ENCODE measurements at regions not wholly inside any gene's neighbourhood (a gene's known extent, or its start where the extent isn't known, plus 50 kb on each side); places are given as distances from the start of the nearest gene placed in this dataset.

DNA sequence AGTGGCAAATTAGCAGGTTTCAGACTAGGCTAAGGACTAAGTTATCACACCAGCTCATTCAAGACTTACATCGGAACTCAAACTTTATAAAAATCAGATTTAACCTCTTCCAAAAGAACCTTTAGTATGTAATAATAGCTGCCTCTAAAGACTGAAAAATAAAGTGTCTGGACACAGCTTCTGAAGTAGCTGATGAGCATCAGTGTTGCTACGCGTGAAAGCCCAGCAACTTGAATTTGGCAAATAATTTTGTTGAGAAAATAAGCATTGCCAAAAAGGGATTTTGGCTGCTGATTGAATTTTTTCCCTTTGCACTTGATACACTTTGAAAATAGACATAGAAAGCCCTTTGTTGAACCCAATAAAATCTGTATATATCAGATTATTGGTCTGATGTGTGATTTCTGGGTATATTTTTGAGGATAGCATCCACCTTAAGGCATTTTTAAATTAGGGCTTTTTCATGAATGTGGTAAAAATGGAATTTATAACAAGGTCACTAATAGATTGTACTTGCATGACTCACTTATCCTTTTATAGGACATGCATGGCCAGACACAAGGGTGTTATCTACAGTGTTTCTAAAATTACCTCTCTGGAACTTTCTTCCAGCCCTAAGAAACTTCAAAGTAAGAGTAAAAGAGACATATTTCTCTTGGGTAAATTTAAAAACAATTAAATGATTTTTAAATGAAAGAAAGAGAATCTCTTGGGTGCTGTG lies 350.4 kb downstream of the TENT5A start:
- TF ChIP-seq, protein P1, sequence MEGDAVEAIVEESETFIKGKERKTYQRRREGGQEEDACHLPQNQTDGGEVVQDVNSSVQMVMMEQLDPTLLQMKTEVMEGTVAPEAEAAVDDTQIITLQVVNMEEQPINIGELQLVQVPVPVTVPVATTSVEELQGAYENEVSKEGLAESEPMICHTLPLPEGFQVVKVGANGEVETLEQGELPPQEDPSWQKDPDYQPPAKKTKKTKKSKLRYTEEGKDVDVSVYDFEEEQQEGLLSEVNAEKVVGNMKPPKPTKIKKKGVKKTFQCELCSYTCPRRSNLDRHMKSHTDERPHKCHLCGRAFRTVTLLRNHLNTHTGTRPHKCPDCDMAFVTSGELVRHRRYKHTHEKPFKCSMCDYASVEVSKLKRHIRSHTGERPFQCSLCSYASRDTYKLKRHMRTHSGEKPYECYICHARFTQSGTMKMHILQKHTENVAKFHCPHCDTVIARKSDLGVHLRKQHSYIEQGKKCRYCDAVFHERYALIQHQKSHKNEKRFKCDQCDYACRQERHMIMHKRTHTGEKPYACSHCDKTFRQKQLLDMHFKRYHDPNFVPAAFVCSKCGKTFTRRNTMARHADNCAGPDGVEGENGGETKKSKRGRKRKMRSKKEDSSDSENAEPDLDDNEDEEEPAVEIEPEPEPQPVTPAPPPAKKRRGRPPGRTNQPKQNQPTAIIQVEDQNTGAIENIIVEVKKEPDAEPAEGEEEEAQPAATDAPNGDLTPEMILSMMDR (IDR thresholded peaks at IDR 0.05) = no peak
- TF ChIP-seq POLR2AphosphoS5 (IDR thresholded peaks at IDR 0.05; ENCODE audit: low read depth, low read length) = no peak
- no peak for TF ChIP-seq SIN3A (IDR thresholded peaks at IDR 0.05; ENCODE audit: borderline replicate concordance, insufficient read depth, low read depth, low read length)
- TF ChIP-seq, protein P2, sequence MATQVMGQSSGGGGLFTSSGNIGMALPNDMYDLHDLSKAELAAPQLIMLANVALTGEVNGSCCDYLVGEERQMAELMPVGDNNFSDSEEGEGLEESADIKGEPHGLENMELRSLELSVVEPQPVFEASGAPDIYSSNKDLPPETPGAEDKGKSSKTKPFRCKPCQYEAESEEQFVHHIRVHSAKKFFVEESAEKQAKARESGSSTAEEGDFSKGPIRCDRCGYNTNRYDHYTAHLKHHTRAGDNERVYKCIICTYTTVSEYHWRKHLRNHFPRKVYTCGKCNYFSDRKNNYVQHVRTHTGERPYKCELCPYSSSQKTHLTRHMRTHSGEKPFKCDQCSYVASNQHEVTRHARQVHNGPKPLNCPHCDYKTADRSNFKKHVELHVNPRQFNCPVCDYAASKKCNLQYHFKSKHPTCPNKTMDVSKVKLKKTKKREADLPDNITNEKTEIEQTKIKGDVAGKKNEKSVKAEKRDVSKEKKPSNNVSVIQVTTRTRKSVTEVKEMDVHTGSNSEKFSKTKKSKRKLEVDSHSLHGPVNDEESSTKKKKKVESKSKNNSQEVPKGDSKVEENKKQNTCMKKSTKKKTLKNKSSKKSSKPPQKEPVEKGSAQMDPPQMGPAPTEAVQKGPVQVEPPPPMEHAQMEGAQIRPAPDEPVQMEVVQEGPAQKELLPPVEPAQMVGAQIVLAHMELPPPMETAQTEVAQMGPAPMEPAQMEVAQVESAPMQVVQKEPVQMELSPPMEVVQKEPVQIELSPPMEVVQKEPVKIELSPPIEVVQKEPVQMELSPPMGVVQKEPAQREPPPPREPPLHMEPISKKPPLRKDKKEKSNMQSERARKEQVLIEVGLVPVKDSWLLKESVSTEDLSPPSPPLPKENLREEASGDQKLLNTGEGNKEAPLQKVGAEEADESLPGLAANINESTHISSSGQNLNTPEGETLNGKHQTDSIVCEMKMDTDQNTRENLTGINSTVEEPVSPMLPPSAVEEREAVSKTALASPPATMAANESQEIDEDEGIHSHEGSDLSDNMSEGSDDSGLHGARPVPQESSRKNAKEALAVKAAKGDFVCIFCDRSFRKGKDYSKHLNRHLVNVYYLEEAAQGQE (IDR thresholded peaks at IDR 0.05; ENCODE audit: insufficient read depth in 1 of 2, low read depth in 2 of 2, low read length in 1 of 2) = no peak
